Inflammatory macrophage (primary cell): ENCODE measurements at regions not wholly inside any gene's neighbourhood (a gene's known extent, or its start where the extent isn't known, plus 50 kb on each side); places are given as distances from the start of the nearest gene placed in this dataset.

Experiments
- DNase-seq, 2 donors: peaks; one replicate each; pipeline ENCODE4 v3.0.0-alpha.2; 2020 to 2022

GRCh38 chr20:51917886-51918535 is 115.7 kb upstream of the SALL4 start:
- no peak for DNase-seq

- DNase-seq = no peak
Measured at GRCh38 chr20:51916244-51916643, 113.9 kb upstream of the SALL4 start.

- DNase-seq = no peak
Measured at GRCh38 chr20:51914758-51915157, 112.4 kb upstream of the SALL4 start.

- no peak for DNase-seq
Measured at GRCh38 chr20:51910321-51911050, 108.2 kb upstream of the SALL4 start.

- no peak for DNase-seq
Measured at GRCh38 chr20:51906679-51907078, 104.4 kb upstream of the SALL4 start.

GRCh38 chr20:51906049-51906448 is 103.7 kb upstream of the SALL4 start:
- DNase-seq = no peak

GRCh38 chr20:51902933-51903332 is 100.6 kb upstream of the SALL4 start:
- no peak for DNase-seq

GRCh38 chr20:51900443-51900842 is 98.1 kb upstream of the SALL4 start:
- no peak for DNase-seq

- no peak for DNase-seq
Measured at GRCh38 chr20:51899674-51900073, 97.4 kb upstream of the SALL4 start.

GRCh38 chr20:51898788-51899187 is 96.5 kb upstream of the SALL4 start:
- DNase-seq = no peak

- DNase-seq = no peak
Measured at GRCh38 chr20:51894619-51895018, 92.3 kb upstream of the SALL4 start.

- DNase-seq = no peak
Measured at GRCh38 chr20:51894201-51894600, 91.9 kb upstream of the SALL4 start.

GRCh38 chr20:51893723-51894122 is 91.4 kb upstream of the SALL4 start:
- DNase-seq = no peak

- DNase-seq = no peak
Measured at GRCh38 chr20:51890003-51890402, 87.7 kb upstream of the SALL4 start.

- DNase-seq = no peak
Measured at GRCh38 chr20:51889466-51889865, 87.1 kb upstream of the SALL4 start.

GRCh38 chr20:51888291-51888690 is 86.0 kb upstream of the SALL4 start:
- no peak for DNase-seq

- no peak for DNase-seq
Measured at GRCh38 chr20:51886891-51887608, 84.7 kb upstream of the SALL4 start.

- no peak for DNase-seq
Measured at GRCh38 chr20:51886341-51886740, 84.0 kb upstream of the SALL4 start.

- DNase-seq = no peak
Measured at GRCh38 chr20:51884561-51884960, 82.2 kb upstream of the SALL4 start.

- DNase-seq = no peak
Measured at GRCh38 chr20:51880188-51880587, 77.9 kb upstream of the SALL4 start.

GRCh38 chr20:51876313-51876940 is 74.1 kb upstream of the SALL4 start:
- no peak for DNase-seq

GRCh38 chr20:51873652-51874051 is 71.3 kb upstream of the SALL4 start:
- no peak for DNase-seq

GRCh38 chr20:51871943-51872342 is 69.6 kb upstream of the SALL4 start:
- no peak for DNase-seq
